SK-N-MC (cell line): ENCODE measurements at regions not wholly inside any gene's neighbourhood (a gene's known extent, or its start where the extent isn't known, plus 50 kb on each side); places are given as distances from the start of the nearest gene placed in this dataset.

Experiments used
- DNase-seq: peaks from one replicate; pipeline ENCODE4 v3.0.0-alpha.2; 2011; ENCODE audit warnings: low read depth, low spot score
- H3K27ac ChIP-seq: fragments of 200-600 bp; sonication (generic); 2 replicates; pipeline ENCODE4 v1.5.1; 2016; ENCODE audit warnings: mixed run types
- H3K36me3 ChIP-seq: fragments of 200-600 bp; sonication (generic); 2 replicates; pipeline ENCODE4 v1.6.1; 2017; ENCODE audit warnings: antibody characterized with exemption, low read length, mixed read lengths; ENCODE audit not compliant: insufficient read depth
- H3K4me3 ChIP-seq: fragments of 200-600 bp; sonication (generic); 2 replicates; pipeline ENCODE4 v1.5.1; 2016
- H3K9ac ChIP-seq: fragments of 200-600 bp; sonication (generic); 2 replicates; pipeline ENCODE4 v1.8.0; 2017; ENCODE audit warnings: mixed run types, mixed read lengths; ENCODE audit not compliant: insufficient read length
- H3K9me3 ChIP-seq: fragments of 200-600 bp; sonication (generic); 2 replicates; pipeline ENCODE4 v1.6.1; 2017; ENCODE audit warnings: low read depth, mild to moderate bottlenecking, antibody characterized with exemption, low read length, moderate library complexity, mixed read lengths
- EZH2 ChIP-seq: fragments of 200-600 bp; sonication (generic); IDR thresholded peaks from one replicate; pipeline ENCODE4 v1.6.1; 2017; ENCODE audit warnings: antibody characterized with exemption
- FOXP2 ChIP-seq: optimal IDR thresholded peaks from 2 replicates; pipeline ENCODE3; 2011; ENCODE audit warnings: mild to moderate bottlenecking, moderate library complexity; ENCODE audit not compliant: insufficient read depth; ENCODE audit errors: extremely low read length, control extremely low read depth
- POLR2AphosphoS5 ChIP-seq: IDR thresholded peaks from 2 replicates; pipeline ENCODE4 v1.6.1; 2012; ENCODE audit warnings: mild to moderate bottlenecking, low read depth, low read length, borderline replicate concordance

DNA sequence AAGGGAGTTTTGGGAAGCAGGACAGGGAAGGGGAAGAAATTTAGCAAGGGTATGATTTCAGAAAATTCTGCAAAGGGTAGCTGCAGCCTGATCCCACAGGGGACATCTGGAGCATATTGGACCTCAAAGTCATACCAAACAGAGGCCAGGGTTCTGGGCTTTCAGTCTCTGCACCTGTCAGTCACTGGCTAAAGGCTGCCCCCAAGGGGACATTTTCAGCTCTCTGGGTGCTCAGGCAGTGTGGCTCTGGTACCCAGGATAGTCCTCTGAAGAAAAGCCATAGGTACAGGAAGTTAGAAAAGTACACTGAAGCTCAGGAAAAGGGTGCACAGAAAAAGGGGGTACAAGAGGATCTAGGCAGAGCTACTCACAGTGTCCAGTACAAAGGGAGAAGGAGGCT, 149.2 kb downstream of the INSIG2 start:
- no peaks in the 10 kb centered on the region for H3K36me3 ChIP-seq
- no peak for DNase-seq
- no peak overlapping the region for H3K27ac ChIP-seq
- H3K4me3 ChIP-seq = no peak overlapping the region
- H3K9me3 ChIP-seq = no peaks in the 10 kb centered on the region
- no peak for TF ChIP-seq POLR2AphosphoS5
- TF ChIP-seq EZH2 = no peak
- TF ChIP-seq FOXP2 = no peak
- no peak overlapping the region for H3K9ac ChIP-seq

- H3K4me3 ChIP-seq = no peak overlapping the region
- H3K36me3 ChIP-seq = no peaks in the 10 kb centered on the region
- no peak for DNase-seq
- no peaks in the 10 kb centered on the region for H3K9me3 ChIP-seq
- H3K9ac ChIP-seq = no peak overlapping the region
- no peak for TF ChIP-seq POLR2AphosphoS5
- H3K27ac ChIP-seq = no peak overlapping the region
Observed at GRCh38 chr2:118232796-118233195, 144.5 kb downstream of the INSIG2 start.

GRCh38 chr2:118232391-118232790, 144.1 kb downstream of the INSIG2 start:
- no peak for TF ChIP-seq FOXP2
- TF ChIP-seq POLR2AphosphoS5 = no peak
- no peak for TF ChIP-seq EZH2
- no peaks in the 10 kb centered on the region for H3K9me3 ChIP-seq
- no peak overlapping the region for H3K4me3 ChIP-seq
- H3K36me3 ChIP-seq = no peaks in the 10 kb centered on the region
- no peak for DNase-seq
- no peak overlapping the region for H3K27ac ChIP-seq
- no peak overlapping the region for H3K9ac ChIP-seq

- DNase-seq = no peak
- H3K9me3 ChIP-seq = no peaks in the 10 kb centered on the region
- H3K4me3 ChIP-seq = no peak overlapping the region
- H3K27ac ChIP-seq = no peak overlapping the region
- TF ChIP-seq POLR2AphosphoS5 = no peak
- TF ChIP-seq EZH2 = no peak
- TF ChIP-seq FOXP2 = no peak
- no peaks in the 10 kb centered on the region for H3K36me3 ChIP-seq
- H3K9ac ChIP-seq = no peak overlapping the region
Observed at GRCh38 chr2:118231759-118232158, 143.5 kb downstream of the INSIG2 start.

- no peak overlapping the region for H3K9ac ChIP-seq
- H3K4me3 ChIP-seq = no peak overlapping the region
- no peak for TF ChIP-seq EZH2
- TF ChIP-seq FOXP2 = no peak
- TF ChIP-seq POLR2AphosphoS5 = no peak
- no peaks in the 10 kb centered on the region for H3K9me3 ChIP-seq
- no peaks in the 10 kb centered on the region for H3K36me3 ChIP-seq
- DNase-seq = no peak
- H3K27ac ChIP-seq = no peak overlapping the region
Observed at GRCh38 chr2:118227698-118228508, 139.6 kb downstream of the INSIG2 start.

GRCh38 chr2:118225666-118226065, 137.4 kb downstream of the INSIG2 start:
- no peaks in the 10 kb centered on the region for H3K36me3 ChIP-seq
- no peak overlapping the region for H3K9ac ChIP-seq
- DNase-seq = no peak
- H3K4me3 ChIP-seq = no peak overlapping the region
- H3K27ac ChIP-seq = no peak overlapping the region
- TF ChIP-seq POLR2AphosphoS5 = no peak
- no peak for TF ChIP-seq FOXP2
- TF ChIP-seq EZH2 = no peak
- no peaks in the 10 kb centered on the region for H3K9me3 ChIP-seq

GRCh38 chr2:118224895-118225311, 136.6 kb downstream of the INSIG2 start:
- TF ChIP-seq FOXP2 (no peak), POLR2AphosphoS5 (no peak), EZH2 (no peak)
- Histone ChIP-seq H3K9ac (no peak overlapping the region), H3K9me3 (no peaks in the 10 kb centered on the region), H3K36me3 (no peaks in the 10 kb centered on the region), H3K27ac (no peak overlapping the region), H3K4me3 (no peak overlapping the region)
- no peak for DNase-seq

GRCh38 chr2:118223992-118224894, 136.0 kb downstream of the INSIG2 start:
- H3K27ac ChIP-seq = no peak overlapping the region
- H3K9me3 ChIP-seq = no peaks in the 10 kb centered on the region
- H3K36me3 ChIP-seq = no peaks in the 10 kb centered on the region
- no peak for DNase-seq
- no peak overlapping the region for H3K4me3 ChIP-seq
- TF ChIP-seq FOXP2 = no peak
- TF ChIP-seq POLR2AphosphoS5 = no peak
- no peak for TF ChIP-seq EZH2
- H3K9ac ChIP-seq = no peak overlapping the region

- no peak for DNase-seq
- no peak overlapping the region for H3K4me3 ChIP-seq
- H3K27ac ChIP-seq = no peak overlapping the region
- TF ChIP-seq FOXP2 (no peak), POLR2AphosphoS5 (no peak), EZH2 (no peak)
- H3K9ac ChIP-seq = no peak overlapping the region
- no peaks in the 10 kb centered on the region for H3K36me3 ChIP-seq
- H3K9me3 ChIP-seq = no peaks in the 10 kb centered on the region
Observed at GRCh38 chr2:118223511-118223991, 135.3 kb downstream of the INSIG2 start.
